Panc1 (cell line): ENCODE measurements at regions not wholly inside any gene's neighbourhood (a gene's known extent, or its start where the extent isn't known, plus 50 kb on each side); places are given as distances from the start of the nearest gene placed in this dataset.

Experiments
- ATAC-seq: fragments of 200-7000 bp; cut with Tn5 transposase; 2 replicates; pipeline ENCODE4 v1.9.1; 2020; ENCODE audit warnings: mild to moderate bottlenecking, moderate library complexity
- BruUV-seq: library from RNA; stranded (reverse); fragments of 400-500 nt; replicated peaks from 2 replicates; lab custom pipeline; 2021; lab: Mats Ljungman, UMichigan
- CTCF ChIA-PET: fragments of 300-600 bp; sonication (Branson Sonifier 250); formaldehyde crosslinking; loops from one replicate; lab custom pipeline; 2022; ENCODE audit warnings: antibody characterized with exemption; lab: Charles Lee
- POLR2A ChIA-PET: fragments of 300-600 bp; sonication (Branson Sonifier 250); formaldehyde crosslinking; loops from one replicate; lab custom pipeline; 2022; ENCODE audit warnings: antibody characterized with exemption; lab: Charles Lee
- DNase-seq: peaks from one replicate; pipeline ENCODE4 v3.0.0-alpha.2; 2010; ENCODE audit warnings: low read depth, low spot score
- H3K27ac ChIP-seq: 2 replicates; pipeline ENCODE4 v1.5.1; 2011; ENCODE audit warnings: mild to moderate bottlenecking, low read length, inconsistent platforms
- H3K27me3 ChIP-seq: fragments of 200-500 bp; sonication (Bioruptor generic); 2 replicates; pipeline ENCODE4 v1.6.0; 2014; ENCODE audit warnings: low read length, inconsistent platforms; ENCODE audit not compliant: control insufficient read depth, insufficient read depth
- H3K36me3 ChIP-seq: fragments of 200-500 bp; sonication (Bioruptor generic); 2 replicates; pipeline ENCODE4 v1.5.1; 2014; ENCODE audit warnings: inconsistent platforms, mild to moderate bottlenecking, low read length, moderate library complexity; ENCODE audit not compliant: control insufficient read depth, insufficient read depth
- H3K4me1 ChIP-seq: 2 replicates; pipeline ENCODE4 v1.5.1; 2011; ENCODE audit warnings: inconsistent platforms, mild to moderate bottlenecking, low read length, moderate library complexity; ENCODE audit not compliant: control insufficient read depth, insufficient read depth
- H3K4me3 ChIP-seq, 2 experiments: 2 replicates each; pipeline ENCODE4 v1.5.1; 2011 to 2012; ENCODE audit warnings: low read depth in 2 of 2, low read length in 2 of 2, mild to moderate bottlenecking in 2 of 2, inconsistent platforms in 1 of 2, moderate library complexity in 1 of 2
- H3K9me3 ChIP-seq: fragments of 200-500 bp; sonication (Bioruptor generic); 2 replicates; pipeline ENCODE4 v1.5.1; 2014; ENCODE audit warnings: low read depth, mild to moderate bottlenecking, inconsistent platforms, low read length, moderate library complexity; ENCODE audit not compliant: control insufficient read depth, insufficient read depth
- CTCF ChIP-seq: fragments of 450-650 bp; IDR thresholded peaks from 2 replicates; pipeline ENCODE4 v1.5.1; 2017; ENCODE audit warnings: mild to moderate bottlenecking
- POLR2AphosphoS5 ChIP-seq: IDR thresholded peaks from 2 replicates; pipeline ENCODE4 v1.6.1; 2012; ENCODE audit warnings: mild to moderate bottlenecking, low read depth, low read length, moderate library complexity
- REST ChIP-seq, 2 experiments: IDR thresholded peaks; 2 replicates each; pipeline ENCODE4 v1.6.1; 2011 to 2012; ENCODE audit warnings: low read depth in 2 of 2, control low read depth in 1 of 2, low read length in 1 of 2, mild to moderate bottlenecking in 1 of 2, moderate library complexity in 1 of 2; ENCODE audit not compliant: insufficient read depth in 1 of 2
- SIN3A ChIP-seq: IDR thresholded peaks from 2 replicates; pipeline ENCODE4 v1.6.1; 2012; ENCODE audit warnings: low read depth, mild to moderate bottlenecking, low read length, moderate library complexity, borderline replicate concordance; ENCODE audit not compliant: insufficient read depth
- TCF7L2 ChIP-seq: IDR thresholded peaks from 2 replicates; pipeline ENCODE4 v1.6.1; 2011; ENCODE audit warnings: mild to moderate bottlenecking, low read depth, low read length, inconsistent platforms
- in situ Hi-C: cut with HindIII; loops from 2 replicates; pipeline ENCODE4 v1.10.0; 2016; ENCODE audit warnings: low sequenced_read_pairs, low pct_unique_long_range_greater_than_20kb
- intact Hi-C: fragments of 100-400 bp; cut with micrococcal nuclease; formaldehyde crosslinking; loops from one replicate; pipeline ENCODE4 v1.10.0; 2022; ENCODE audit not compliant: unreplicated experiment

GRCh38 chr10:78748235-78748533, 320.6 kb upstream of the ZMIZ1 start:
- TF ChIP-seq SIN3A (no peak), POLR2AphosphoS5 (no peak), REST (IDR thresholded peaks at IDR 0.05; ENCODE audit: insufficient read depth in 1 of 2, low read depth in 2 of 2, low read length in 1 of 2) (no peak), CTCF (no peak), TCF7L2 (no peak)
- ATAC-seq (no peak), DNase-seq (no peak)
- Histone ChIP-seq H3K4me3 (no peak overlapping the region), H3K27me3 (peaks cover 3% of the 10 kb centered on the region; the same call in 1 of the 2 replicates), H3K4me1 (no peaks in the 10 kb centered on the region), H3K9me3 (no peaks in the 10 kb centered on the region), H3K36me3 (no peaks in the 10 kb centered on the region), H3K27ac (no peak overlapping the region)
- BruUV-seq = no TSS peak
- intact Hi-C loops = no loop called here
- in situ Hi-C loops = no loop called here
- CTCF ChIA-PET = no interaction called here
- POLR2A ChIA-PET = no interaction called here

DNA sequence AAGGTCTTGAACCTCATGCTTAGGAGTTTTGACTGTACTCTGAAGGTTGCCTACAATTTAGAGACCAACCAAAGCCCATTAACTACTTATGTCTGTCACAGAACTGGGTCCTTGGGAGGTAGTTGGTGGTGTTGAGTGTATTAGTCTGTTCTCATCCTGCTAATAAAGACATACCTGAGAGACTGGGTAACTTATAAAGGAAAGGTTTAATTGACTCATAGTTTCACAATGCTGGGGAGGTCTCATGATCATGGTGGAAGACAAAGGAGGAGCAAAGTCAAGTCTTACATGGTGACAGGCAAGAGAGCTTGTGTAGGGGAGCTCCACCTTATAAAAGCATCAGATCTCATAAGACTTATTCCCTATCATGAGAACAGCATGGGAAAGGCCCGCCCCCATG, 319.6 kb upstream of the ZMIZ1 start:
- H3K36me3 ChIP-seq = no peaks in the 10 kb centered on the region
- DNase-seq (no peak), ATAC-seq (no peak)
- POLR2A ChIA-PET = no interaction called here
- H3K9me3 ChIP-seq = no peaks in the 10 kb centered on the region
- peaks cover 3% of the 10 kb centered on the region; the same call in 1 of the 2 replicates for H3K27me3 ChIP-seq
- H3K27ac ChIP-seq = no peak overlapping the region
- TF ChIP-seq CTCF (no peak), TCF7L2 (no peak), REST (IDR thresholded peaks at IDR 0.05; ENCODE audit: insufficient read depth in 1 of 2, low read depth in 2 of 2, low read length in 1 of 2) (no peak), POLR2AphosphoS5 (no peak), SIN3A (no peak)
- no peaks in the 10 kb centered on the region for H3K4me1 ChIP-seq
- intact Hi-C loops = no loop called here
- no peak overlapping the region for H3K4me3 ChIP-seq
- BruUV-seq = no TSS peak
- in situ Hi-C loops = no loop called here
- CTCF ChIA-PET = no interaction called here
